Activated T-helper 2 cell treated with anti-CD3 and anti-CD28 coated beads, Interferon-gamma antibody, Interleukin-2, Interleukin-4, amounts not matched to agents 10 μg/mL and 5 μg/mL and 100 μg/mL, durations not matched to agents 14 hours and 24 hours and 36 hours (primary cell): ENCODE measurements at regions not wholly inside any gene's neighbourhood (a gene's known extent, or its start where the extent isn't known, plus 50 kb on each side); places are given as distances from the start of the nearest gene placed in this dataset.
"Not testable (repeated sequence)": the region's sequence is repeated elsewhere in the genome, so short reads cannot be mapped to it uniquely, and the experiment has no call there.

Experiments
- DNase-seq: peaks from one replicate; pipeline ENCODE4 v3.0.0; 2021; ENCODE audit warnings: low spot score
- H3K27ac Mint-ChIP-seq: one replicate; pipeline ENCODE4 v1.8.0; 2021; ENCODE audit warnings: mixed read lengths
- H3K27me3 Mint-ChIP-seq: one replicate; pipeline ENCODE4 v1.8.0; 2021; ENCODE audit warnings: low read depth, mixed read lengths
- H3K36me3 Mint-ChIP-seq: one replicate; pipeline ENCODE4 v1.8.0; 2021; ENCODE audit warnings: low read depth, mixed read lengths
- H3K4me1 Mint-ChIP-seq: one replicate; pipeline ENCODE4 v1.8.0; 2021; ENCODE audit warnings: low read depth, mixed read lengths
- H3K4me3 Mint-ChIP-seq: one replicate; pipeline ENCODE4 v1.8.0; 2021; ENCODE audit warnings: low read depth, mild to moderate bottlenecking, moderate library complexity, mixed read lengths
- H3K9me3 Mint-ChIP-seq: one replicate; pipeline ENCODE4 v1.8.0; 2021; ENCODE audit warnings: mixed read lengths
- intact Hi-C: fragments of 100-400 bp; cut with micrococcal nuclease; formaldehyde crosslinking; loops from one replicate; pipeline ENCODE4 v1.15.1; 2023

- intact Hi-C loops = no loop called here
These were observed 67.0 kb downstream of the CHCHD4 start for GRCh38 chr3:14057701-14058100.

DNA sequence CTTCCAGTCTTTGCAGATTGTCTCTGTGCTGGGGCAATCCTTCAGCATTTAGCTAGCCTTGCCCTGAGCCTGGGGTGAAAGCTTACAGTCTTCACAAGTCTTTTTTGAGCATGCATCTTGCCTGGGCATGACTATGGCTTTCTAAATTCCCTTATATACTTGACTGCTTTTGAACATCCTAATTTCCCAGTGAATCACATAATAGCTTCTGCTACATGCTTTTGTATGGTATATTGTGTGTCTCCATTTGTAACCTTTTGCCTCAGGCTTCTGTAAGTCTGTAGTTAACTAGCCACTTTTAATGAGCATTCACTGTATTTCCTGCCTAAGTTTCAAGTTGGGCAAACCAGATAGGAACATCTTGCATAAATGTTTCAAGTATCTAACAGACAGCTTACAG, 76.8 kb downstream of the CHCHD4 start:
- DNase-seq = no peak
- Mint-ChIP-seq H3K4me3 (no peak overlapping the region), H3K36me3 (no peaks in the 10 kb centered on the region), H3K27me3 (no peaks in the 10 kb centered on the region), H3K27ac (no peak overlapping the region), H3K9me3 (no peaks in the 10 kb centered on the region), H3K4me1 (no peaks in the 10 kb centered on the region)
- intact Hi-C loops = no loop called here

More at GRCh38 chr3:14057701-14058100, 67.0 kb downstream of the CHCHD4 start:
- DNase-seq = no peak
- Mint-ChIP-seq H3K4me3 (no peak overlapping the region), H3K9me3 (no peaks in the 10 kb centered on the region), H3K27me3 (peaks cover 3% of the 10 kb centered on the region), H3K36me3 (no peaks in the 10 kb centered on the region), H3K4me1 (no peaks in the 10 kb centered on the region), H3K27ac (no peak overlapping the region)

DNA sequence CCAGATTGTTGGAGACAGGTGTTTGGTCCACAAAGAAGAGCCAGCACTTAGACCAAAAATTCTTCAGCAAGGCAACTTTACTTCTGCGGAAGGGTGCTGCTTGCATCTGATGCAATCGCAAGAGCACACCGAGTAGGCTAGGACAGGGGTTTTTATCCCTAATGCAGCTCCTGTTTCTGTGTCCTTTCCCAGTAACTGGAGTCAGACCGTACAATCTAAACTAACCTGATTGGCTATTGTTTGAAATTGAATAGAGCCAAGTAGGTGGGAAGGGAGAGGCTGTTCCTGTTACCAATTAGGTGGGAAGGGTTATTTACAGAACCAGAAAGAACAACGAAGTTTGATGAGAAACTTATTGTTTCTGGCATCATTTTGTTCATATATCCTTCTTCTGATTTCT, 77.6 kb downstream of the CHCHD4 start:
- Mint-ChIP-seq H3K27me3 (no peaks in the 10 kb centered on the region), H3K4me3 (no peak overlapping the region), H3K27ac (no peak overlapping the region), H3K9me3 (no peaks in the 10 kb centered on the region), H3K36me3 (no peaks in the 10 kb centered on the region), H3K4me1 (no peaks in the 10 kb centered on the region)
- intact Hi-C loops = no loop called here
- no peak for DNase-seq

DNA sequence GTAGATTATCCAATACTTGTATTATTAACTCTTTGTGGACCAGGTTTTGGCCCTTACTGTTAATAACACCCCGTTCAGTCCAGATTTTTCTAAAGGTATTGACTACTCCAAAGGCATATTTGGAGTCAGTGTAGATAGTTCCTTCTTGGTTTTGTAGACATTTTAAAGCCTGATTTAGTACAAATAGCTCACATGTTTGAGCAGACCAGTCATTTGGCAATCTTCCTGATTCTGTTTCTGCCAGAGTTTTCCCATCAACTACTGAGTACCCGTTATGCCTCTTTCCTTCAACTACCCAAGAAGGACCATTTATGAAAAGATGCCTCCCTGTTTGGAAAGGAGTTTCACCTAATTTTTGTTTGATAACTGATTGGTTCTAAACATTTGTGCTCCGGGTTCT, 82.0 kb downstream of the CHCHD4 start:
- H3K4me3 Mint-ChIP-seq = no peak overlapping the region
- no peak overlapping the region for H3K27ac Mint-ChIP-seq
- intact Hi-C loops = no loop called here
- H3K9me3 Mint-ChIP-seq = no peaks in the 10 kb centered on the region
- H3K4me1 Mint-ChIP-seq = no peaks in the 10 kb centered on the region
- no peaks in the 10 kb centered on the region for H3K27me3 Mint-ChIP-seq
- DNase-seq = no peak
- H3K36me3 Mint-ChIP-seq = no peaks in the 10 kb centered on the region

DNA sequence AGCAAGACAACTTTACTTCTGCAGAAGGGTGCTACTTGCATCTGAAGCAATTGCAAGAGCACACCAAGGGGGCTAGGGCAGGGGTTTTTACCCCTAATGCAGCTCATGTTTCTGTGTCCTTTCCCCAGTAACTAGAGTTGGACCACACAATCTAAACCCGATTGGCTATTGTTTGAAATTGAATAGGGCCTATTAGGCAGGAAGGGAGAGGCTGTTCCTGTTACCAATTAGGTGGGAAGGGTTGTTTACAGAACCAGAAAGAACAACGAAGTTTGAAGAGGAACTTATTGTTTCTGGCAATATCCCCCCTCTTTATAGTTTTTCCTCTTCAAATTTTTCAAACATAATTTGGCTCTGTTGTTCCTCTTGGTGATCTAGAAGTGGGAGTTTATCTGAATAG, 85.5 kb downstream of the CHCHD4 start:
- Mint-ChIP-seq H3K27me3 (no peaks in the 10 kb centered on the region), H3K9me3 (no peaks in the 10 kb centered on the region), H3K4me3 (no peak overlapping the region), H3K36me3 (no peaks in the 10 kb centered on the region), H3K4me1 (no peaks in the 10 kb centered on the region), H3K27ac (no peak overlapping the region)
- intact Hi-C loops = no loop called here
- DNase-seq = no peak

- no peaks in the 10 kb centered on the region for H3K4me1 Mint-ChIP-seq
- intact Hi-C loops = no loop called here
- no peak for DNase-seq
- no peak overlapping the region for H3K4me3 Mint-ChIP-seq
- H3K27me3 Mint-ChIP-seq = no peaks in the 10 kb centered on the region
- no peak overlapping the region for H3K27ac Mint-ChIP-seq
- H3K9me3 Mint-ChIP-seq = no peaks in the 10 kb centered on the region
- no peaks in the 10 kb centered on the region for H3K36me3 Mint-ChIP-seq
These were observed 87.5 kb downstream of the CHCHD4 start for GRCh38 chr3:14037211-14037610.

- no peaks in the 10 kb centered on the region for H3K4me1 Mint-ChIP-seq
- H3K4me3 Mint-ChIP-seq = no peak overlapping the region
- intact Hi-C loops = no loop called here
- no peaks in the 10 kb centered on the region for H3K36me3 Mint-ChIP-seq
- DNase-seq = no peak
- H3K9me3 Mint-ChIP-seq = no peaks in the 10 kb centered on the region
- no peaks in the 10 kb centered on the region for H3K27me3 Mint-ChIP-seq
- H3K27ac Mint-ChIP-seq = no peak overlapping the region
These were observed 91.6 kb downstream of the CHCHD4 start for GRCh38 chr3:14033023-14033422.

DNA sequence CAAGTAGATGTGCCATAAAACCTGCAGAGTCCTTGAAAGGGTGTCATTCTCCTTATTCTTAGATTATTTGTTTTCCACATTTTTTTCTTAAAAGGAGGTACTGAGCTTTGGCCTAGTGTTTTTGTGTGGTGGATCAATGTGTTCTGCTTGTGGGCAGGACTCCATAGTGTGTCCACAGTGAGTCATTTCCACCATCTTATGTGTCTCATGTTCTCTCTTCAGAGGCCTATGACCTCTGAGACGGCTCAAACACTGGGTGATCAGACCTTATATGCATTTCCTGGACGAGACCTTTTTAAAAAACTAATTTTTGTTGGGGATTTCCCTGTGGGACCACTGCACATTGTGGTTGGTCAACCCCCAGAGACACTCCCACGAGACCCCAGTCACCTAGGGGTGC, 93.4 kb downstream of the CHCHD4 start:
- no peaks in the 10 kb centered on the region for H3K9me3 Mint-ChIP-seq
- no peak overlapping the region for H3K27ac Mint-ChIP-seq
- no peaks in the 10 kb centered on the region for H3K4me1 Mint-ChIP-seq
- H3K36me3 Mint-ChIP-seq = no peaks in the 10 kb centered on the region
- H3K27me3 Mint-ChIP-seq = no peaks in the 10 kb centered on the region
- no peak overlapping the region for H3K4me3 Mint-ChIP-seq
- no peak for DNase-seq
- intact Hi-C loops = no loop called here

DNA sequence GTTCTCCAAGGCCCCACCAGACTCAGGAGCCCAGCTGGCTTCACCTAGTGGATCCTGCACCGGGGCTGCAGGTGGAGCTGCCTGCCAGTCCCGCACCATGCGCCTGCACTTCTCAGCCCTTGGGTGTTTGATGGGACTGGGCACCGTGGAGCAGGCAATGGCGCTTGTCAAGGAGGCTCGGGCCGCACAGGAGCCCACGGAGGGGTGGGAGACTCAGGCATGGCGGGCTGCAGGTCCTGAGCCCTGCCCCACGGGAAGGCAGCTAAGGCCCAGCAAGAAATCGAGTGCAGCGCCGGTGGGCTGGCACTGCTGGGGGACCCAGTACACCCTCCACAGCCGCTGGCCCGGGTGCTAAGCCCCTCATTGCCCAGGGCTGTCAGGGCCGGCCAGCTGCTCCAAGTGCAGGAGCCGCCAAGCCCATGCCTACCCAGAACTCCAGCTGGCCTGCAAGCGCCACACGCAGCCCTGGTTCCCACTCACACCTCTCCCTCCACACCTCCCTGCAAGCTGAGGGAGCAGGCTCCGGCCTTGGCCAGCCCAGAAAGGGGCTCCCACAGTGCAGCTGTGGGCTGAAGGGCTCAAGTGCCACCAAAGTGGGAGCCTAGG, 95.2 kb downstream of the CHCHD4 start:
- DNase-seq, H3K4me3 Mint-ChIP-seq, H3K27me3 Mint-ChIP-seq, H3K27ac Mint-ChIP-seq, H3K9me3 Mint-ChIP-seq, intact Hi-C loops, H3K4me1 Mint-ChIP-seq, H3K36me3 Mint-ChIP-seq: not testable (repeated sequence)

- intact Hi-C loops, DNase-seq, H3K36me3 Mint-ChIP-seq, H3K27me3 Mint-ChIP-seq, H3K4me1 Mint-ChIP-seq, H3K27ac Mint-ChIP-seq, H3K4me3 Mint-ChIP-seq: not testable (repeated sequence)
- H3K9me3 Mint-ChIP-seq = peaks cover 11% of the 10 kb centered on the region
These were observed 96.5 kb downstream of the CHCHD4 start for GRCh38 chr3:14028122-14028521.

DNA sequence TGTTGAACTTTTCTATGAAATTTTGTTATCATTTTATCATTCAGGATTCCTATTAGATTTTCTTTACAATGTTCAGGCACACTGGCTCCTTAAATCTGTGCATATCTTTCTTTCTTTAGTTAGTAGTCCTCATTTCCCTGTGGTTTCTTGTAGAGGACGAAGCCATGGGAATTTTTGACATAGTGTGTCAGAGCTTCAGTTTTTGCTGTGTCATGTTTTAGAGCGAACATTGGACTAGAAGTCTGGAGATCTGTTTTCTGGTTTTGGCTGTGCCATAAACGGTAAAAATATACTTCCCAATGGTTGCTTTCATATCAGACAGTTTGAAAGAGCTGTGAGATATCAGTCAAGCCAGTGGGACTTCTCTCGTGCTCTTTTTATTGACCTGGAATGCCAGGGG, 105.2 kb downstream of the CHCHD4 start:
- DNase-seq = no peak
- H3K4me1 Mint-ChIP-seq = no peaks in the 10 kb centered on the region
- intact Hi-C loops = no loop called here
- no peak overlapping the region for H3K27ac Mint-ChIP-seq
- H3K36me3 Mint-ChIP-seq = no peaks in the 10 kb centered on the region
- H3K9me3 Mint-ChIP-seq = peaks cover 13% of the 10 kb centered on the region
- no peaks in the 10 kb centered on the region for H3K27me3 Mint-ChIP-seq
- no peak overlapping the region for H3K4me3 Mint-ChIP-seq

DNA sequence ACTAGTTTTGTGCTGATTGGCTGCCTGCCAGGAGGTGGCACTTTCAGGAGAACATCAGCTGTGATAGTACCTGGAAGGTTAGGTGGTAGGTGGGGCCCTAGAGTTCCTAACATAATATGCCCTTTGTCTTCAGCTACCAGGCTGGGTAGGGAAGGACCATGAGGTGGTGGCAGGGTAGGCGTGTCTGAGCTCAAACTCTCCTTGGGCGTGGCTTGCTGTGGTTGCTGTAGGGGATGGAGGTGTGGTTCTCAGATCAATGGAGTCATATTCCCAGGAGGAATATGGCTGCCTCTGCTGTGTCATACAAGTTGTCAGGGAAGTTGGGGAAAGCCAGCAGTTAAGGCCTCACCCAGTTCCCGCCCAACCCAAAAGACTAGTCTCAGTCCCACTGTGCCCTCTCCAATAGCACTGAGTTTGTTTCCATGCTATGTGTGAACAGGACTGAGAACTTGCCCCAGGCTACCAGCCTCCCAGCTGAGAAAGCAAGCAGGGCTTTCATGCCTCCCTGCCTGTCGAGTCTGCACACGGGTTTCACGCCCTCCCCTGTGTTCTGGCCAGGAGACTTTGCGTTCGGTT, 107.7 kb downstream of the CHCHD4 start:
- intact Hi-C loops = no loop called here
- no peaks in the 10 kb centered on the region for H3K36me3 Mint-ChIP-seq
- no peak overlapping the region for H3K27ac Mint-ChIP-seq
- peaks cover 6% of the 10 kb centered on the region for H3K9me3 Mint-ChIP-seq
- H3K4me1 Mint-ChIP-seq = no peaks in the 10 kb centered on the region
- no peak for DNase-seq
- peaks cover 3% of the 10 kb centered on the region for H3K27me3 Mint-ChIP-seq
- no peak overlapping the region for H3K4me3 Mint-ChIP-seq

GRCh38 chr3:14007006-14007405, 117.7 kb downstream of the CHCHD4 start:
- no peaks in the 10 kb centered on the region for H3K9me3 Mint-ChIP-seq
- peaks cover 4% of the 10 kb centered on the region for H3K27me3 Mint-ChIP-seq
- no peak for DNase-seq
- H3K36me3 Mint-ChIP-seq = no peaks in the 10 kb centered on the region
- intact Hi-C loops = no loop called here
- no peaks in the 10 kb centered on the region for H3K4me1 Mint-ChIP-seq
- no peak overlapping the region for H3K4me3 Mint-ChIP-seq
- H3K27ac Mint-ChIP-seq = no peak overlapping the region

DNA sequence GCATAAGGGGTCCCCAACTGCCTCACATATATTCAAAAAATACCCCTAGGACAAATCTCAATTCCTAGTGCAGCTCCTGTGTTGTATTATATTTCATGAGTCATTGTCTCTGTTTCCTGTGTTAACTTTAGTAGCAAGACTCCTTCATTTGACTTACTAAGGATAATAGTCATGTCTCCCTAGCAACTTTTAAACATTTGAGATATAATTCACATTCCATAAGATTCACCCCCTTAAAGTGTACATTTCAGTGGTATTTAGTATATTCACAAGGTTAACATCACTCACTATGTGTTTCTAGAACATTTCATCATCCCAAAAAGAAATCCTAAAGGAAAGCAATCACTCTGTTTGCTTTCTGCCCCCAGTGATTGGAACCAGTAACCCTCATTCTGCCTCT, 121.3 kb upstream of the WNT7A start:
- DNase-seq = no peak
- no peaks in the 10 kb centered on the region for H3K9me3 Mint-ChIP-seq
- H3K4me1 Mint-ChIP-seq = no peaks in the 10 kb centered on the region
- intact Hi-C loops = no loop called here
- no peak overlapping the region for H3K4me3 Mint-ChIP-seq
- H3K27me3 Mint-ChIP-seq = peaks cover 1% of the 10 kb centered on the region
- no peaks in the 10 kb centered on the region for H3K36me3 Mint-ChIP-seq
- H3K27ac Mint-ChIP-seq = no peak overlapping the region
